GM19239 (cell line): ENCODE measurements at regions not wholly inside any gene's neighbourhood (a gene's known extent, or its start where the extent isn't known, plus 50 kb on each side); places are given as distances from the start of the nearest gene placed in this dataset.

Experiments used
- DNase-seq: peaks from one replicate; pipeline ENCODE4 v3.0.0; 2011; ENCODE audit warnings: low spot score; ENCODE audit not compliant: insufficient read length
- FAIRE-seq: peaks from 2 replicates; lab custom pipeline; 2011; peaks lifted over from hg19 to GRCh38; lab: Jason Lieb, UNC

GRCh38 chr4:187158003-187158402 is 434.3 kb upstream of the FAT1 start:
- DNase-seq (no peak), FAIRE-seq (no peak)

- no peak for FAIRE-seq
- no peak for DNase-seq
Measured at GRCh38 chr4:187160486-187160885, 436.8 kb upstream of the FAT1 start.

- FAIRE-seq (no peak), DNase-seq (no peak)
Measured at GRCh38 chr4:187166886-187167512, 443.3 kb upstream of the FAT1 start.

GRCh38 chr4:187171706-187172339 is 448.2 kb upstream of the FAT1 start:
- FAIRE-seq (no peak), DNase-seq (no peak)

- FAIRE-seq: no peak
- DNase-seq: no peak
Measured at GRCh38 chr4:187172340-187172761, 448.7 kb upstream of the FAT1 start.

GRCh38 chr4:187174749-187175148 is 451.1 kb upstream of the FAT1 start:
- DNase-seq: no peak
- FAIRE-seq: no peak

GRCh38 chr4:187175197-187175596 is 451.5 kb upstream of the FAT1 start:
- FAIRE-seq: no peak
- no peak for DNase-seq

GRCh38 chr4:187176261-187176910 is 452.7 kb upstream of the FAT1 start:
- no peak for DNase-seq
- no peak for FAIRE-seq

GRCh38 chr4:187178084-187178483 is 454.4 kb upstream of the FAT1 start:
- FAIRE-seq: no peak
- DNase-seq: no peak

GRCh38 chr4:187178587-187178986 is 454.9 kb upstream of the FAT1 start:
- FAIRE-seq (no peak), DNase-seq (no peak)

- no peak for FAIRE-seq
Measured at GRCh38 chr4:187179086-187180058, 455.7 kb upstream of the FAT1 start.

GRCh38 chr4:187181054-187181453 is 457.4 kb upstream of the FAT1 start:
- no peak for FAIRE-seq

More at GRCh38 chr4:187179086-187180058, 455.7 kb upstream of the FAT1 start:
- DNase-seq: no peak

GRCh38 chr4:187183346-187183745 is 459.7 kb upstream of the FAT1 start:
- DNase-seq (no peak), FAIRE-seq (no peak)

More at GRCh38 chr4:187181054-187181453, 457.4 kb upstream of the FAT1 start:
- no peak for DNase-seq

- no peak for FAIRE-seq
- no peak for DNase-seq
Measured at GRCh38 chr4:187183826-187184225, 460.2 kb upstream of the FAT1 start.

GRCh38 chr4:187184508-187184907 is 460.9 kb upstream of the FAT1 start:
- DNase-seq (no peak), FAIRE-seq (no peak)

- DNase-seq (no peak), FAIRE-seq (no peak)
Measured at GRCh38 chr4:187188118-187188517, 464.5 kb upstream of the FAT1 start.

- DNase-seq (no peak), FAIRE-seq (no peak)
Measured at GRCh38 chr4:187188741-187189140, 465.1 kb upstream of the FAT1 start.

GRCh38 chr4:187190390-187190789 is 466.7 kb upstream of the FAT1 start:
- FAIRE-seq (no peak), DNase-seq (no peak)

GRCh38 chr4:187191676-187192075 is 468.0 kb upstream of the FAT1 start:
- DNase-seq (no peak), FAIRE-seq (no peak)

GRCh38 chr4:187192266-187192665 is 468.6 kb upstream of the FAT1 start:
- no peak for FAIRE-seq
- no peak for DNase-seq
